ENCODE measurements at regions not wholly inside any gene's neighbourhood (a gene's known extent, or its start where the extent isn't known, plus 50 kb on each side); places are given as distances from the start of the nearest gene placed in this dataset.

DNA sequence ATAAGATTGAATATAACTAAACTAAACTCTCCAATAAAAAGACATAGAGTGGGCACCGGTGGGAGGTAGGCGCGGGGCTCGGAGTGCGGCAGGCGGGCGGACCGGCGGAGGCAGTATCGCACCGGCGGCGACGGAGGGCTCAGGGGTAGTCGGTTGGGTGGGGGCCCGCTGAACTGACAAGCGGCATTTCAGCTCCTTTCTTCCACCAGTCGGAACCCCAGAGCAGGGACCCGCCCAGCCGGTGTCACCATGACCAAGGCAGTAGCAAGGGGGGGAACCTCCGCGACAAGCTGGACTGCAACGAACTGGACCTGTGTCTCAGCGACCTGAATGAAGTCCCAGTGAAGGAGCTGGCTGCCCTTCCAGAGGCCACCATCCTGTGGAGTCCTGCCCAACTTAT is 156.7 kb downstream of the HINT1 start:
- TF ChIP-seq, protein P1, sequence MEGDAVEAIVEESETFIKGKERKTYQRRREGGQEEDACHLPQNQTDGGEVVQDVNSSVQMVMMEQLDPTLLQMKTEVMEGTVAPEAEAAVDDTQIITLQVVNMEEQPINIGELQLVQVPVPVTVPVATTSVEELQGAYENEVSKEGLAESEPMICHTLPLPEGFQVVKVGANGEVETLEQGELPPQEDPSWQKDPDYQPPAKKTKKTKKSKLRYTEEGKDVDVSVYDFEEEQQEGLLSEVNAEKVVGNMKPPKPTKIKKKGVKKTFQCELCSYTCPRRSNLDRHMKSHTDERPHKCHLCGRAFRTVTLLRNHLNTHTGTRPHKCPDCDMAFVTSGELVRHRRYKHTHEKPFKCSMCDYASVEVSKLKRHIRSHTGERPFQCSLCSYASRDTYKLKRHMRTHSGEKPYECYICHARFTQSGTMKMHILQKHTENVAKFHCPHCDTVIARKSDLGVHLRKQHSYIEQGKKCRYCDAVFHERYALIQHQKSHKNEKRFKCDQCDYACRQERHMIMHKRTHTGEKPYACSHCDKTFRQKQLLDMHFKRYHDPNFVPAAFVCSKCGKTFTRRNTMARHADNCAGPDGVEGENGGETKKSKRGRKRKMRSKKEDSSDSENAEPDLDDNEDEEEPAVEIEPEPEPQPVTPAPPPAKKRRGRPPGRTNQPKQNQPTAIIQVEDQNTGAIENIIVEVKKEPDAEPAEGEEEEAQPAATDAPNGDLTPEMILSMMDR (IDR thresholded peaks at IDR 0.05; ENCODE audit: low read depth, low read length) = no peak
- no peak for TF ChIP-seq POLR2A (IDR thresholded peaks at IDR 0.05; ENCODE audit: extremely low read depth, insufficient read length)
- TF ChIP-seq, protein P2, sequence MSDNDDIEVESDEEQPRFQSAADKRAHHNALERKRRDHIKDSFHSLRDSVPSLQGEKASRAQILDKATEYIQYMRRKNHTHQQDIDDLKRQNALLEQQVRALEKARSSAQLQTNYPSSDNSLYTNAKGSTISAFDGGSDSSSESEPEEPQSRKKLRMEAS (IDR thresholded peaks at IDR 0.05; ENCODE audit: low read depth, low read length) = no peak
